ENCODE measurements at regions not wholly inside any gene's neighbourhood (a gene's known extent, or its start where the extent isn't known, plus 50 kb on each side); places are given as distances from the start of the nearest gene placed in this dataset.

- no peak for TF ChIP-seq CTCF (tag by site-specific recombination; IDR thresholded peaks at IDR 0.05)
- TF ChIP-seq MYNN (tag by site-specific recombination; IDR thresholded peaks at IDR 0.05; ENCODE audit: borderline replicate concordance), result no peak
- TF ChIP-seq ZNF155 (tag by site-specific recombination; IDR thresholded peaks at IDR 0.05), result no peak
- no peak for TF ChIP-seq ZNF600 (tag by site-specific recombination; IDR thresholded peaks at IDR 0.05)
- TF ChIP-seq ZBTB7A (tag by site-specific recombination; IDR thresholded peaks at IDR 0.05; ENCODE audit: low read depth), result no peak
- TF ChIP-seq ZNF311 (tag by site-specific recombination; IDR thresholded peaks at IDR 0.05; ENCODE audit: borderline replicate concordance), result no peak
- no peak for TF ChIP-seq ZNF24 (tag by site-specific recombination; IDR thresholded peaks at IDR 0.05)
- no peak for TF ChIP-seq ZNF274 (IDR thresholded peaks at IDR 0.05; ENCODE audit: low read length)
- TF ChIP-seq ZNF274 (tag by site-specific recombination; IDR thresholded peaks at IDR 0.05; ENCODE audit: borderline replicate concordance), result no peak
Measured at GRCh38 chr12:78395961-78396360, 468.6 kb upstream of the SYT1 start.

All from HEK293 (cell line).